ENCODE measurements at regions not wholly inside any gene's neighbourhood (a gene's known extent, or its start where the extent isn't known, plus 50 kb on each side); places are given as distances from the start of the nearest gene placed in this dataset.

DNA sequence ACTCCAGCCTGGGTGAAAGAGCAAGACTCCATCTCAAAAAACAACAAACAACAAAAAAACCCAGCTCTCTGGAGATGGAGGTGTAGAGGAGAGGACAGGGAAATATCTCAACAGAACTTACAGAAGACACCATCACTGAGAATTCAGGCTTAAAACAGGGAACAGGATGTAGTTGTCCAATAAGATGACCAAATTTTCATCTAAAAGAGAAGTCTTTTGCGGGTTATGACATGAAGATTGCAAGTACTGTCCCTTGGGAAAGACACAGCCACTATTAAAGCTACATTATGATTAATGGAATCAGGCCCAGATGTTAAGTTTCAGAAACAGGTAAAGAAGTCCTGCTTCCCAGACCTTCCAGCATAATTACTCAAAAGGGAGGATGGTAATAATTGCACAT lies 235.2 kb upstream of the NRP1 start:
- Histone ChIP-seq H3K4me1 (ENCODE audit: control insufficient read depth, extremely low read depth, insufficient read depth, low read length) (peaks cover 9% of the 10 kb centered on the region), H3K9ac (ENCODE audit: control insufficient read depth, extremely low read depth, insufficient read depth, low read length) (no peak overlapping the region), H3K36me3 (ENCODE audit: control insufficient read depth in 2 of 2, extremely low read depth in 1 of 2, insufficient read depth in 2 of 2, low read length in 2 of 2) (no peaks in the 10 kb centered on the region), H3K4me3 (ENCODE audit: control insufficient read depth in 2 of 3, extremely low read depth in 1 of 3, insufficient read depth in 2 of 3, low read depth in 1 of 3, low read length in 3 of 3) (no peak overlapping the region), H3K79me2 (ENCODE audit: control insufficient read depth, insufficient read depth, low read length) (no peaks in the 10 kb centered on the region), H3K9me1 (ENCODE audit: control insufficient read depth, extremely low read depth, insufficient read depth, low read length) (no peaks in the 10 kb centered on the region), H3K9me3 (ENCODE audit: control insufficient read depth, low read depth, low read length) (no peaks in the 10 kb centered on the region), H2AFZ (ENCODE audit: control insufficient read depth, low read length) (no peak overlapping the region), H3K27me3 (ENCODE audit: control insufficient read depth, extremely low read depth, insufficient read depth, low read length) (no peaks in the 10 kb centered on the region), H3K4me2 (ENCODE audit: control insufficient read depth, extremely low read depth, insufficient read depth, low read depth, low read length) (no peak overlapping the region), H3K27ac (ENCODE audit: control insufficient read depth, insufficient read depth, low read length) (no peak overlapping the region), H4K20me1 (ENCODE audit: control insufficient read depth, extremely low read depth, insufficient read depth, low read length) (no peaks in the 10 kb centered on the region)
- FAIRE-seq: no peak
- no peak for DNase-seq (ENCODE audit: low read depth, low spot score)
- TF ChIP-seq EZH2 (IDR thresholded peaks at IDR 0.05; ENCODE audit: low read length): no peak
- TF ChIP-seq, protein P1, sequence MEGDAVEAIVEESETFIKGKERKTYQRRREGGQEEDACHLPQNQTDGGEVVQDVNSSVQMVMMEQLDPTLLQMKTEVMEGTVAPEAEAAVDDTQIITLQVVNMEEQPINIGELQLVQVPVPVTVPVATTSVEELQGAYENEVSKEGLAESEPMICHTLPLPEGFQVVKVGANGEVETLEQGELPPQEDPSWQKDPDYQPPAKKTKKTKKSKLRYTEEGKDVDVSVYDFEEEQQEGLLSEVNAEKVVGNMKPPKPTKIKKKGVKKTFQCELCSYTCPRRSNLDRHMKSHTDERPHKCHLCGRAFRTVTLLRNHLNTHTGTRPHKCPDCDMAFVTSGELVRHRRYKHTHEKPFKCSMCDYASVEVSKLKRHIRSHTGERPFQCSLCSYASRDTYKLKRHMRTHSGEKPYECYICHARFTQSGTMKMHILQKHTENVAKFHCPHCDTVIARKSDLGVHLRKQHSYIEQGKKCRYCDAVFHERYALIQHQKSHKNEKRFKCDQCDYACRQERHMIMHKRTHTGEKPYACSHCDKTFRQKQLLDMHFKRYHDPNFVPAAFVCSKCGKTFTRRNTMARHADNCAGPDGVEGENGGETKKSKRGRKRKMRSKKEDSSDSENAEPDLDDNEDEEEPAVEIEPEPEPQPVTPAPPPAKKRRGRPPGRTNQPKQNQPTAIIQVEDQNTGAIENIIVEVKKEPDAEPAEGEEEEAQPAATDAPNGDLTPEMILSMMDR (optimal IDR thresholded peaks at IDR 0.05 in 1 of 3, IDR thresholded peaks at IDR 0.05 in 1 of 3, conservative IDR thresholded peaks at IDR 0.05 in 1 of 3; ENCODE audit: extremely low read depth in 1 of 3, insufficient read depth in 2 of 3, low read length in 3 of 3): no peak
- dilution Hi-C loops (cut with MboI; ENCODE audit: extremely low pct_ligation_motif_present, low sequenced_read_pairs): no loop called here

DNA sequence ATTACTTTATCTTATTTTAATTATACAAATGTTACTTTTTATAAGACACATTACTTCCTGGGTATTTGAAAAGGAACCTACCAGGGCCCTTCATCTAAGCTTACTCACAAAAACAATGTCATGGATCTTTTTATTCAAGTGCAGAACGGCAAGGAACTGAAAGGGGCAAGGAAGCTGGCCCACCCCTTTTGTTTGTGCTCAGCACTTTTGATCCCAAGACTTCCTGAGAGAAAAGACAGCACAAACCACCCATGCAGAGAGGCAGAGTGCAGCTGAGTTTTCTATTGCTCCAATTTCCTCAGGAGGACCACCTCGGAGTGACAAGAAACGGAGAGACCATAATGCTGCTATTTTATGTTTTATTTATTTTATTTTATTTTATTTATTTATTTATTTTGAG lies 232.0 kb upstream of the NRP1 start:
- Histone ChIP-seq H3K79me2 (ENCODE audit: control insufficient read depth, insufficient read depth, low read length) (no peaks in the 10 kb centered on the region), H3K9me3 (ENCODE audit: control insufficient read depth, low read depth, low read length) (no peaks in the 10 kb centered on the region), H3K36me3 (ENCODE audit: control insufficient read depth in 2 of 2, extremely low read depth in 1 of 2, insufficient read depth in 2 of 2, low read length in 2 of 2) (no peaks in the 10 kb centered on the region), H3K4me1 (ENCODE audit: control insufficient read depth, extremely low read depth, insufficient read depth, low read length) (peaks cover 1% of the 10 kb centered on the region), H2AFZ (ENCODE audit: control insufficient read depth, low read length) (no peak overlapping the region), H3K9me1 (ENCODE audit: control insufficient read depth, extremely low read depth, insufficient read depth, low read length) (no peaks in the 10 kb centered on the region), H3K27me3 (ENCODE audit: control insufficient read depth, extremely low read depth, insufficient read depth, low read length) (no peaks in the 10 kb centered on the region), H3K4me3 (ENCODE audit: control insufficient read depth in 2 of 3, extremely low read depth in 1 of 3, insufficient read depth in 2 of 3, low read depth in 1 of 3, low read length in 3 of 3) (no peak overlapping the region), H3K4me2 (ENCODE audit: control insufficient read depth, extremely low read depth, insufficient read depth, low read depth, low read length) (no peak overlapping the region), H3K9ac (ENCODE audit: control insufficient read depth, extremely low read depth, insufficient read depth, low read length) (no peak overlapping the region), H3K27ac (ENCODE audit: control insufficient read depth, insufficient read depth, low read length) (no peak overlapping the region), H4K20me1 (ENCODE audit: control insufficient read depth, extremely low read depth, insufficient read depth, low read length) (no peaks in the 10 kb centered on the region)
- no peak for FAIRE-seq
- TF ChIP-seq EZH2 (IDR thresholded peaks at IDR 0.05; ENCODE audit: low read length): no peak
- TF ChIP-seq, protein P1 (optimal IDR thresholded peaks at IDR 0.05 in 1 of 3, IDR thresholded peaks at IDR 0.05 in 1 of 3, conservative IDR thresholded peaks at IDR 0.05 in 1 of 3; ENCODE audit: extremely low read depth in 1 of 3, insufficient read depth in 2 of 3, low read length in 3 of 3): no peak
- DNase-seq (ENCODE audit: low read depth, low spot score): no peak
- dilution Hi-C loops (cut with MboI; ENCODE audit: extremely low pct_ligation_motif_present, low sequenced_read_pairs): no loop called here

Data from keratinocyte (primary cell).